GM21576 (cell line): ENCODE measurements at regions not wholly inside any gene's neighbourhood (a gene's known extent, or its start where the extent isn't known, plus 50 kb on each side); places are given as distances from the start of the nearest gene placed in this dataset.

Source experiments
- ATAC-seq: cut with Tn5 transposase; IDR thresholded peaks from one replicate; pipeline ENCODE4 v1.9.1; 2021; ENCODE audit warnings: mild to moderate bottlenecking, moderate library complexity; ENCODE audit not compliant: unreplicated experiment

DNA sequence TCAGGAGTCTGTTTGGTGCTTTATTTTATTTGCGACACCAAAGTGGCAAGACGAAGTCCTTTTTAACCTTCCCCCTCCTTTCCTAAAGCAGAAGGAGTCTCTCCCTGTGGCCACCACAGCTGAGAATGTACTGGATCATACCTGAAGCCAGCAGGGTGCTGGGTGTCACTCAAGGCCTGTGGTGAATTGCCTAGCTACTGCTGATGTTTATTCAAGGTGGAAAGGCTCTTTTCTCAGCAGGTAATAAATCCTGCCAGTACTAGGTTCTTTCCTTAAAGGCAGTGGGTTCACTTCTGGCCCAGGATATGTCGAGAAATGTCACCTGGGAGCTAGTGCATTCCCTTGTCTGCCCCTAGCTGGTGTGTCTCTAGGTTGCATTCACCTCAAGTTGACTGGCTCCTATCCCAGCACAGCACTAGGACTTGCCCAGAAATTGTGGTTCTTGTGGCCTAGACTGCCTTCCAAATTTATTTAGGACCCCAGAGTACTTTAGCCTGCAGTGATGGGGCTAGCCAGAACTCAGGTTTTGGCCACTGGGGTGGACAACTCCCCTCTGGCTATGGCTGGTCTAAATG is 60.8 kb upstream of the FAM3C start:
- no peak for ATAC-seq

DNA sequence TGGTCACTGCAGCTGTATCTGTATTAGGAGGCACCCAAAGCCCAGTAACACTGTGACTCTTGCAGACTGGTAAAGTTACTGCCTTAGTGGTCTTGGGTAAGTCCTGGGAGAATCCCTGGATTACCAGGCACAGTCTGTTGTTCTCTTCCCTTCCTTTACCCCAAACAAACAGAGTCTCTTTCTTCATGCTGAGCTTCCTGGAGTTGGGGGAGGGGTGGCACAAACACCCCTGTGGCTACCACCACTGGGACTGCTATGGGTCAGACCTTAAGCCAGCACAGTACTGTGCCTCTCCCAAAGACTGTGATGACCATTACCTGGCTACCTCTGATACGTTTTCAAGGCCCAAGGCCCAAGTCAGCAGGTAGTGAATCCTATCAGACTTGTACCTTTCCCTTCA is 59.9 kb upstream of the FAM3C start:
- no peak for ATAC-seq

DNA sequence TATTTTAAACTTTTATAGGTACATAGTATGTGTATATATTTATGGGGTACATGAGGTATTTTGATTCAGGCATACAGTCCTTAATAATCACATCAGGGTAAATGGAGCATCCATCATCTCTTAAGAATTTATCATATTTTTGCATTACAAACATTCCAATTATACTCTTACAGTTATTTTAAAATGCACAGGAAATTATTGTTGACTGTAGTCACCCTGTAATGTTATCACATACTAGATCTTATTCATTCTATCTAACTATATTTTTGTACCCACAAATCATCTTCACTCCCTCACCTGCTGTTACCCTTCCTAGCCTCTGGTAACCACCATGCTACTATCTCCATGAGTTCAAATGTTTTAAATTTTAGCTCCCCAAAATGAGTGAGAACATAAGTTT is 56.3 kb upstream of the FAM3C start:
- ATAC-seq: no peak

DNA sequence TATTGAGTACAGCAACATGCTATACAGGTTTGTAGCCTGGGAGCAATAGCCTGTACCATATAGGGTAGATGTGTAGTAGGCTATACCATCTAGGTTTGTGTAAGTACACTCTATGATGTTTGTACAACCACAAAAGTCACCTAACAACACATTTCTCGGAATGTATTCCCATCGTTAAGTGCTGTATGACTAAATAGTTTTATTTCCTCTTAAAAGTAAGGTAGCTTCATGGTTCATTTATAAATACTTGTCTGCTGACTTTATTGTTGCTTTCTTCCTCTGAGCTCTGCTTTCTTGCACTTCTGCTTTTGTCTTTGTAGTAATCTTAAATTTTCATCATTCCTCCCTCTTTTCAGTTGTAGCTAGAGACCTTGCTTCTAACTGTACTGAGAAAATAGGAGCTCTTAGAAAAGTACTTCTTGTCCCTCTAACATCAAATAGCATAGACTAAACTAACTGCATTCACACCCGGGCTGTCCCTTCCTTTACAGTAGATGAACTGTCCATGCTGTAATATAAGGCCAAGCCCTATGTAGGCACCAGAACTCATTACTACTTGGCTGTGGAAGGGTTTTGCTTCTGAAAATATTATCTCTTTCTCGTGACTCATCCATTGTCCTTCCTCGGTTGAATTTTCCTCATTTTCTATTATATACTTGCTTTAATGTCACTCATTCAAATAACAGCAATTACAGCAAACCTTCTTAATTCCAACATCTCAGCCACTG is 55.4 kb upstream of the FAM3C start:
- no peak for ATAC-seq

DNA sequence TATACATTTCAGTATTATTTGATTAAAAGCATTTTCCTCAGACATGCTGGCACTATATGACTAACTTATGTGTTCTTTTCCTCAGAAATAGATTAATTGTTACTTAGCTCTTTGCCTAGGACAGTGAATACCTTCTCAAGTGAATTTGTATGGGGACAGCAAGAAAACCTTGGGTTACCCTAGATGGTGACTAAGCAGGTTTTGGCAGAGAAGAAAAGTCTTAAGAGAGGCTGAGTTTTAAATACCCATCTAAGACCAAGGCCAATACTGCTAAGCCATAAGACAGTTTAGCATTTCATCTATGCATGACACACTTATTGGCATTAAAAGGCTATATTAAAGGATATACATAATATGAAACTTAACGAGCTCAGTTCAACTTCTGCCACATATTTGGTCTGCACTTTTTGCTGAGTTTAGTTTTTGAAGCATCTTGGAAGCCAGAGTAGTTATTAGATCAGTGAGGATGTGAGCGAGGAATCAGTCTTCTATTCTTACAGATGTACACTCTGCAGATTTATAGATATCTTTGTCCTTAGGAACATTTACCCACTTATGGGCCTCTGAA is 54.6 kb upstream of the FAM3C start:
- no peak for ATAC-seq

DNA sequence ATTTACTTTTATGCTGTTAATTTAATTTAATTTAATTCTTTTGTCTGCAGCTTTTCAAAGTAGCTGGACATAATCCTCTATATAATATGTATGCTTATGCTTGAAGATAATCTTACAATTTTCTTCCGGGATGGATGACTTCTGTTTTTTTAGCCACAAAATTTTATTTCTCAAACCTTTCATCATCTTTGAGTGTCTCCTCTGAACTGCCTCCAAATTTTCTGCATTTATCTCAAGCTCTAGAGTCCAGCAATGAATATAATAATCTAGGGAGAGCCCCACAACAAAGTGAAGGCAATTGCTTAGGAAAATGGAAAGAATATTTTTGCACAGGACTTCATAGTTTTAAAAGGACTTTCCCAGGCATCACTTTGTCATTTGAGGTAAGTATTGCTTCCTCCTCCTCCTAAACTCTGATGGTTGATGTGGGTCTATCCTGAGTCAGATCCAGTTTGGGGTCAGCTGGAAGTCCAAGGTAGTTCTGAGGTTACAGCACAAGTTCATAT is 53.7 kb upstream of the FAM3C start:
- no peak for ATAC-seq

DNA sequence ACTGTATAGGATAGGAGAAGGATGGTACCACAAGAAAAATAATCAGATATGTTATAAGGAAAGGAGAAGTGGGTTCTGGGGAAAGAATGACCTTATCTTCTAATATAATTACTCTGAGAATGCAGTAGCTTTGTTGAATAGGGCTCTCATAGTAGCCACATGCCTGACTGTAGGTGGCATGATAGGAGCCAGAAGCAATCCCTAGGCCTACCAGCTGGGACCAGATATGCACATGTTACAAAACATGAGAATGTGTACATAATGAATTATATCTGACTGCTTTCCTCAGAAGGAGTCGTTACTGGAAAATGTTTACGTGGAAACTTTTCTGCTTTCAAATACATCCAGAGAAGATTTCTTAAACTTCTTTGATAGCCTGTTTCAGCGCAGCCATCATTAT is 53.2 kb upstream of the FAM3C start:
- no peak for ATAC-seq

DNA sequence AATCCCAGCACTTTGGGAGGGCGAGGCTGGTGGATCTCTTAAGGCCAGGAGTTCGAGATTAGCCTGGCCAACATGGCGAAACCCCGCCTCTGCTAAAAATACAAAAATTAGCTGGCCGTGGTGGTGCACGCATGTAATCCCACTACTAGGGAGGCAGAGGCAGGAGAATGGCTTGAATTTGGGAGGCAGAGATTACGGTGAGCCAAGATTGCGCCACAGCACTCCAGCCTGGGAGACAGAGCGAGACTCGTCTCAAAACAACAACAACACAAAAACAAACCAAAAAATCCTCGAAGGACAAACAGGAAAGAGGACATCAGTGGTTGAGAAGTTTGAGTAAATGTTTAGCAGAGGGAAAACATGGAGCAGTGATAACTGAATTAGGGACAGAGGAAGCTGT is 52.3 kb upstream of the FAM3C start:
- ATAC-seq: no peak

DNA sequence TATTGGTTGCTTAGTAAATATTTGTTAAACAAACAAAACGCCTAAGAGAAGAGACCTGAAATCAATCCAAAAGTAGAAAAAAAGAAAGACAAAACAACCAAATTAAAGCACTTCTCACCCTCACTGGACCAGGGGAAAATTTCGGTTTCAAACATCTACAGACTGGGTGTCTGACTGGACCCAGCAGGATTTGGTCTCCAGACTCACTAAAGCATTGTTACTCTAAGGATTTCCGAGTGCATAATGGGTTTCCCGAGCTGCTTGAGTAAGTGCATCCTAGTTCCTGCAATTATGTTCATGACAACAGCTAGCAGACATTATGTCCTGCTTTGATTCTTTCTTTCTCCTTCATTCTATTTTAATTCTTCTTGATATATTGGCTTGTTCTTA is 51.8 kb upstream of the FAM3C start:
- ATAC-seq: no peak

DNA sequence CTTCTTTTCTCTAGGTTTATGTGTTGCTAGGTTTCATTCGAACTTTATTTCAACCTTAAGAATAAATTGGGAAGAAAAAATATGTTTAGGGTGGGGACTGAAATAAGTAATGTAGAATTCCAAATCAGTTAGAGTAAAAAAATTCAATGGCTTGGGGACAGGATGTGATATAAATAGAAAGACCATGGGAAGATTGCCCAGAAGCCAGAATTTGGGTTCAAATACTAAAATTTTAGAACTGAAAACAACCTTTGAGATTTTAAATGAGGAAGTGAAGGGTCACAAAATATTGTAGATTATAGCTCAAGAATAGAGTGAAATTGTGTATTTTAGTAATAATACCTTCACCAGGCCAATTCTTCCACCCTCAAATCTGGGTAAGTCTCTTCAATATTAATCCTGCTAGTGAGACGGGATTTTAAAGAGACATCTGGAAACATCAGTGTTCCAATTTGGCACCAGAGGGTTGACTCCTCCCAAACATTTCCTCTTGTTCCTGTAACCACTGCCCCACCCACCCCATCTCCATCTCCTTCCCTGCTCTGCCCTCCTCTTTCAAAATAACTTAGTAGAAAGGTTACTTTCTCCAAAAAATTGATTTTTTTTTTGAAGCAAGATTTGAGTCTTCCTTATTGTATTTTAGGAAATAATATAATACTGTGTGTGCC is 51.3 kb upstream of the FAM3C start:
- ATAC-seq: no peak

DNA sequence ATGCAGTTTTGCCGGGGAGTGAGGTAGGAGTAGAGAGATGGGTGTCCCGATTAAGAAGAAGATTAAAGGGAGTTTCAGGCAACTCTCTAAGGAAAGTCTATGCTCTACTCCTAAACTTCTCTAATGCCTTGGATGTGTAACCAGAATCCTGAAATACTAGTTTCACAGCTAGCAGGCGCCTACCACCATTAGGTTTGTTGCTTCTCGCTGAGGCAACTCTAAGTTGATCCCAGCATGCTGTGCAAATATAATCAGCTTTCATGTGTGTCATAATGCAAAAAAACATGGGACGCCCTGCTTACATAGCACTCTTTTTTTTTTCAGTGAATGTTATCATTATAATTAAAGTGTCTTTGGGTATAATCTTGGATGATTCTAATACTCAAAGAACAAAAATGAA is 50.4 kb upstream of the FAM3C start:
- ATAC-seq: no peak
